ENCODE measurements at regions not wholly inside any gene's neighbourhood (a gene's known extent, or its start where the extent isn't known, plus 50 kb on each side); places are given as distances from the start of the nearest gene placed in this dataset.

DNA sequence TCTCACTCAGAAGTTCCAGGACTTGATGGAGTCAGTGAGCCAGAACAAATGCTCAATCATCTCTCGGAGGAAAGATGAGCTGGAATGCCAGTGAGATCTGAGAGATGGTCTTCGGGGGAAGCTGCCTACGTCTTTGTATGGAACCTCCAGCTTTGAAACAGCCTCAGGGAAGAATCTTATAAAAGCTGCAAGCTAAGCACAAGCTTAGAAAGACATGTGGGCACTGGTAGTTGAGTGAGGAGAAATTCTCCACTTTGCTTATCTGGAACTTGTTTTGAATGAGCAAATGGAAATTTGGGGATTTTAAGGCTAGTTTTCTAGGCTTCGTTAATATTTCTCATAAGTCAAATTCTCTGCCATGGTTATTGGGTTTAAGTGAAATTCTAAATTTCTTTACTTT lies 594.4 kb downstream of the QKI start:
- Histone ChIP-seq H3K27ac (ENCODE audit: low read depth, low read length) (no peak overlapping the region), H3K27me3 (ENCODE audit: control insufficient read depth, insufficient read depth, low read length) (no peaks in the 10 kb centered on the region), H3K9ac (ENCODE audit: low read length) (no peak overlapping the region), H3K9me3 (ENCODE audit: control insufficient read depth, insufficient read depth, low read depth, low read length) (0 out of 2 replicates have a peak, but pooled peaks cover 5% of the 10 kb centered on the region), H3K4me3 (ENCODE audit: low read depth, low read length) (no peak overlapping the region), H3K4me1 (ENCODE audit: control insufficient read depth, insufficient read depth, low read length) (no peaks in the 10 kb centered on the region), H3K36me3 (ENCODE audit: control insufficient read depth, insufficient read depth, low read length) (no peaks in the 10 kb centered on the region)

- H3K9ac ChIP-seq (ENCODE audit: low read length): no peak overlapping the region
- 0 out of 2 replicates have a peak, but pooled peaks cover 5% of the 10 kb centered on the region for H3K9me3 ChIP-seq (ENCODE audit: control insufficient read depth, insufficient read depth, low read depth, low read length)
- H3K4me3 ChIP-seq (ENCODE audit: low read depth, low read length): no peak overlapping the region
- no peaks in the 10 kb centered on the region for H3K4me1 ChIP-seq (ENCODE audit: control insufficient read depth, insufficient read depth, low read length)
- no peak overlapping the region for H3K27ac ChIP-seq (ENCODE audit: low read depth, low read length)
- H3K36me3 ChIP-seq (ENCODE audit: control insufficient read depth, insufficient read depth, low read length): no peaks in the 10 kb centered on the region
- no peaks in the 10 kb centered on the region for H3K27me3 ChIP-seq (ENCODE audit: control insufficient read depth, insufficient read depth, low read length)
These were observed 593.4 kb downstream of the QKI start for GRCh38 chr6:164007881-164008280.

DNA sequence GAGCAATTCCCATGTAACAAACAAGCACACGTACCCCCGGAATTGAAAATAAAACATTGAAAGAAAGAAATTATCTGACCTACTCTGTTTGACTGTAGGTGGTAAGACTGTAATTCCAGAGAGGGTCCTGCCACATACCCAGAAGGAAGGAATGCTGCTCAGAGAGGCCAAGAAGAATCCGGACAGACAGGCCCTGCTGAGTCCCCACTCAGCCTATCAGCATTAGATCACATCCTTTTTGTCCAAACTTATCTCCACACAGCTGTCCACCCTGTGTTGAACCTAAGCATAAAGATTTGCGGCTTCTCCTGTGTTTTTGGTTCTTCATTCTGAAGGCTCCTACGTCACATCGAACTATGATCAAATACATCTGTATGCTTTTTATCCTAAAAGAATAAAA lies 591.9 kb downstream of the QKI start:
- Histone ChIP-seq H3K27me3 (ENCODE audit: control insufficient read depth, insufficient read depth, low read length) (no peaks in the 10 kb centered on the region), H3K9ac (ENCODE audit: low read length) (no peak overlapping the region), H3K4me1 (ENCODE audit: control insufficient read depth, insufficient read depth, low read length) (no peaks in the 10 kb centered on the region), H3K9me3 (ENCODE audit: control insufficient read depth, insufficient read depth, low read depth, low read length) (no peaks in the 10 kb centered on the region), H3K27ac (ENCODE audit: low read depth, low read length) (no peak overlapping the region), H3K4me3 (ENCODE audit: low read depth, low read length) (no peak overlapping the region), H3K36me3 (ENCODE audit: control insufficient read depth, insufficient read depth, low read length) (no peaks in the 10 kb centered on the region)

DNA sequence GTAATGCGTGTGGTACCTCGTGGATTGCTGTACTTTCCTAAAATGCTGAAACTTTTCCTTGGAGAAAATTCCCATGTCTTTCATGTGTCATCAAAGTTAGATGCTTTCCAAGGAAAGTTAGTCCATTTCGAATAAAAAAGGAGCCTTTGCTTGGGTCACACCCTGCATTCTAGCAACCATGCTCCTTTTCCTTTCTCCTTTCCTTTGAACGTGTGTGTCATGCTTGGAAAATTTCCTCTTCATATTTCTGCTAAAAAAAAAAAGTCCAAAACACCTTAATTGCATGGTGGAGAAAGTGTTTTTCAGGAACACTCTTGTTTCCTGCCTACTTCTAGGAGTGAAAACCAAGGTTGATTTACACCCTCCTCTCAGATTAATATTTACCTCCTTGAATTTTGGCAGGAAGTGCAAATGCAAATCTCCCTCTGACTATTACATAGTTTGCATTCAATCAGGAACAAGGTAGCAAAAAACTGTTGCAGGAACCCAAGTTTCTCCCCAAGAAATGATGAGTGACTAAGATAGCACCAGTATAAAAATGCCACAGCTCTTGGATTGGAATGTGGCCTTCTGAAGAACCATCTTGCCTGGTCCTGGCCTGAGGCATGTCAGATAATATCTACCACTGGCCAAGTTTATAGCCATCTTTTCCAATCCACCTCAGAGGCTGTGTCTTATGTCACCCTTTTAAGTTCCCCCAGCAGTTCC lies 590.6 kb downstream of the QKI start:
- Histone ChIP-seq H3K4me1 (ENCODE audit: control insufficient read depth, insufficient read depth, low read length) (no peaks in the 10 kb centered on the region), H3K9me3 (ENCODE audit: control insufficient read depth, insufficient read depth, low read depth, low read length) (no peaks in the 10 kb centered on the region), H3K4me3 (ENCODE audit: low read depth, low read length) (no peak overlapping the region), H3K9ac (ENCODE audit: low read length) (no peak overlapping the region), H3K27me3 (ENCODE audit: control insufficient read depth, insufficient read depth, low read length) (no peaks in the 10 kb centered on the region), H3K36me3 (ENCODE audit: control insufficient read depth, insufficient read depth, low read length) (no peaks in the 10 kb centered on the region), H3K27ac (ENCODE audit: low read depth, low read length) (no peak overlapping the region)

DNA sequence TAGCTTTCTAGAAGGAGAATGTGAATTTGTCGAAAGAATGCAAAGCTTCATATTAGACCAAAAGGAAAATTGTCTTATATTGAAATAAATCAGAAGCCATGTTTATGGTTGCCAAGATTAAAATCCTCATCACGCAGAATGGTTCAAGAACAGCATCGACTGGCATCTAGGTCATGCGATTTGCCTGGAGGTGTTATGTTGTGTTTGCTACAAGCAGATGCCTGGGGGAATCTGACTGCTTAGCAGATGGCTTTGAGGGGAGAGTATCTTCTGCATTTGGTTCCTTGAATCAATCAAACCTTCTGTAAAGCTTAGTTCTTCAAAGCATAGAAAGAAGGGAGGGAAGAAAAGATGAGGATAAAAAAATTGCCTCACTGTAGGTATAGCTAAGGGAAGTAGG lies 585.8 kb downstream of the QKI start:
- Histone ChIP-seq H3K9me3 (ENCODE audit: control insufficient read depth, insufficient read depth, low read depth, low read length) (no peaks in the 10 kb centered on the region), H3K27ac (ENCODE audit: low read depth, low read length) (no peak overlapping the region), H3K4me1 (ENCODE audit: control insufficient read depth, insufficient read depth, low read length) (no peaks in the 10 kb centered on the region)

DNA sequence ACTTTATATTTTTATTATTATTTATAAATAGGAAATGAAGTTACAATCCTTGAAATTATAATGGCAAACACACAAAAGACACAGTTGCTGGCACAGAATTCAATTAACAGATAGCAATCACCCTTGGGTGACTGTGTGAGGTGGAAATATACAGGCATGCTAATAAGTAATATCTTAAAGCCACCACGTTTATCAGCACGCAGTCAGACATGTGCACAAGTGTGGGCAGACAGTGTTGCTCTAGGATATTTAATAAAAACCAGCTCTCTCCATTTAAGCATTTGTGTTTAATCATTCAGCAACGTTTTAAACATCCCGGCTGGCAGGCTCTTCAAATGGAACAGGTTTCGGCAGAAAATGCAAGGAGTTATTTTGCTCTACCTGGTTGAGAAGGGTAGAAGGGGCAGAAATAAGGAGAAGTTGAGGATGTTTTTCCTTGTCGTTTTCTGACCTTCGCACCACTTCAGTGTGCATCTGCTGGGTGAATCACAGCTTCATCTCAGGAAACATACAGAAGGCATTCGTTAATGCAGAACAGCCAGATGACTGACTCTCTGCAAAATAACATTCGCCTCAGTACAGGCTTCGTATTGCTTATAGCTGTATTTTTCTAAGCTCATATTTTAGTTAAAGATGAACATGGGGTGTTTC lies 585.1 kb downstream of the QKI start:
- Histone ChIP-seq H3K9me3 (ENCODE audit: control insufficient read depth, insufficient read depth, low read depth, low read length) (no peaks in the 10 kb centered on the region), H3K27me3 (ENCODE audit: control insufficient read depth, insufficient read depth, low read length) (no peaks in the 10 kb centered on the region), H3K4me3 (ENCODE audit: low read depth, low read length) (no peak overlapping the region), H3K27ac (ENCODE audit: low read depth, low read length) (no peak overlapping the region), H3K9ac (ENCODE audit: low read length) (no peak overlapping the region), H3K4me1 (ENCODE audit: control insufficient read depth, insufficient read depth, low read length) (no peaks in the 10 kb centered on the region), H3K36me3 (ENCODE audit: control insufficient read depth, insufficient read depth, low read length) (no peaks in the 10 kb centered on the region)

More for the DNA sequence above, 585.8 kb downstream of the QKI start:
- H3K36me3 ChIP-seq (ENCODE audit: control insufficient read depth, insufficient read depth, low read length): no peaks in the 10 kb centered on the region
- no peak overlapping the region for H3K4me3 ChIP-seq (ENCODE audit: low read depth, low read length)
- no peak overlapping the region for H3K9ac ChIP-seq (ENCODE audit: low read length)
- H3K27me3 ChIP-seq (ENCODE audit: control insufficient read depth, insufficient read depth, low read length): no peaks in the 10 kb centered on the region

DNA sequence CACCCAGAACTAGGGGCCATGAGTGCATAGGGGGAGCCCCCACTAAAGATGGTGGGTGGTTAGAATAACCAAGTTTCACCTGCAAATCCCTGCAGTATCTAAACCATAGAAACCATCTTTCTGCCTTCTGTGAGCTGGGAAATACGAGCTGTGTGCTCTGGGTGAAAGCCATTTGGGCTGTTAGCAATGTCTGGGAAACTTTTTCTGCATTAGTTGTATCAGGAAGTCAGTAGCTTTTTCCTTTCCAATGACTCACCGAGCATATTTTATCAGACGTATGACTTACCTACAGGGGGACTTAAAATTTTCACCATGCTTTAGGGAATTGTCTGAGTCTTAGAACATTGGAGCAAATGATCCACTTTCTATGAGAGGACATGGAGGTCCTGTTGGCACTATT lies 584.0 kb downstream of the QKI start:
- H3K36me3 ChIP-seq (ENCODE audit: control insufficient read depth, insufficient read depth, low read length): no peaks in the 10 kb centered on the region
- H3K4me1 ChIP-seq (ENCODE audit: control insufficient read depth, insufficient read depth, low read length): no peaks in the 10 kb centered on the region
- no peak overlapping the region for H3K4me3 ChIP-seq (ENCODE audit: low read depth, low read length)
- H3K27me3 ChIP-seq (ENCODE audit: control insufficient read depth, insufficient read depth, low read length): no peaks in the 10 kb centered on the region
- H3K9me3 ChIP-seq (ENCODE audit: control insufficient read depth, insufficient read depth, low read depth, low read length): no peaks in the 10 kb centered on the region
- no peak overlapping the region for H3K9ac ChIP-seq (ENCODE audit: low read length)
- no peak overlapping the region for H3K27ac ChIP-seq (ENCODE audit: low read depth, low read length)

GRCh38 chr6:163996491-163996890 lies 582.0 kb downstream of the QKI start:
- Histone ChIP-seq H3K9me3 (ENCODE audit: control insufficient read depth, insufficient read depth, low read depth, low read length) (no peaks in the 10 kb centered on the region), H3K27ac (ENCODE audit: low read depth, low read length) (no peak overlapping the region), H3K4me1 (ENCODE audit: control insufficient read depth, insufficient read depth, low read length) (no peaks in the 10 kb centered on the region), H3K4me3 (ENCODE audit: low read depth, low read length) (no peak overlapping the region), H3K36me3 (ENCODE audit: control insufficient read depth, insufficient read depth, low read length) (no peaks in the 10 kb centered on the region), H3K9ac (ENCODE audit: low read length) (no peak overlapping the region), H3K27me3 (ENCODE audit: control insufficient read depth, insufficient read depth, low read length) (no peaks in the 10 kb centered on the region)

DNA sequence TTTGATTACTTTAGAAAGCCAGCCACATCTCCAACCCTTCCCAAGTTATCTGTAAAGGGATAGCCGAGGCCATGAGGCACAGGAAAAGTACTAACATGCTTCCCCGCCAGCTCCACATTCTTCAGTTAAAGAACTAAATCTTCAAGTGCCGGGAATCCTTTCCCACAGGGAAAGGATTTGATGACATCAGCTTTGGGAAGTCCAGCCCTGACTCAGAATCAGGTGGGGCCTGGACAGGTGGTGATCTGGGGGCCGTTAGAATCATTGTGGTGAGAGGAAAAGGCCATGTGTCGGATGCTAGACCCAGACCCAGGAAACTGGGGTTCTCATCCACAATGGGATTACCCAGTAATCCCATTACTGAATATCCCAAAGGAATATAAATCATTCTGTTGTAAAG lies 580.0 kb downstream of the QKI start:
- H3K36me3 ChIP-seq (ENCODE audit: control insufficient read depth, insufficient read depth, low read length): no peaks in the 10 kb centered on the region
- H3K4me3 ChIP-seq (ENCODE audit: low read depth, low read length): no peak overlapping the region
- no peak overlapping the region for H3K27ac ChIP-seq (ENCODE audit: low read depth, low read length)
- no peaks in the 10 kb centered on the region for H3K4me1 ChIP-seq (ENCODE audit: control insufficient read depth, insufficient read depth, low read length)
- no peaks in the 10 kb centered on the region for H3K27me3 ChIP-seq (ENCODE audit: control insufficient read depth, insufficient read depth, low read length)
- H3K9me3 ChIP-seq (ENCODE audit: control insufficient read depth, insufficient read depth, low read depth, low read length): no peaks in the 10 kb centered on the region
- H3K9ac ChIP-seq (ENCODE audit: low read length): no peak overlapping the region

DNA sequence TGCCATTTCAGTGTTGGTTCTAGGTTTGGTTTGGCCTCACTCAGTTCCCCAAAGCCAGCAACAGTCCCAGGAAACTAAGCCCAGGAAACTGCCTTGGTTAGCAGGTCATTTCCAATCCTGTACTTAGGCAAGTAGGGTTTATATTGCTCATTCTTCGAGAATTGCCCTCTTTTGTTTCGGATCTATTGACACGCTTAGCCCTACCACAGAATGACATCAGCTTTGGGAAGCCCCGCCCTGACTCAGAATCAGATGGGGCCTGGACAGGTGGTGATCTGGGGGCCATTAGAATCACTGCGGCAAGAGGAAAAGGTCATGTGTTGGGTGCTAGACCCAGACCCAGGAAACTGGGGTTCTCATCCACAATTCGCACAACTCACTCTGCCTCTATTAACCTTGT lies 578.2 kb downstream of the QKI start:
- H3K27me3 ChIP-seq (ENCODE audit: control insufficient read depth, insufficient read depth, low read length): no peaks in the 10 kb centered on the region
- no peaks in the 10 kb centered on the region for H3K9me3 ChIP-seq (ENCODE audit: control insufficient read depth, insufficient read depth, low read depth, low read length)
- H3K27ac ChIP-seq (ENCODE audit: low read depth, low read length): no peak overlapping the region
- no peaks in the 10 kb centered on the region for H3K4me1 ChIP-seq (ENCODE audit: control insufficient read depth, insufficient read depth, low read length)
- no peaks in the 10 kb centered on the region for H3K36me3 ChIP-seq (ENCODE audit: control insufficient read depth, insufficient read depth, low read length)
- H3K9ac ChIP-seq (ENCODE audit: low read length): no peak overlapping the region
- H3K4me3 ChIP-seq (ENCODE audit: low read depth, low read length): no peak overlapping the region

DNA sequence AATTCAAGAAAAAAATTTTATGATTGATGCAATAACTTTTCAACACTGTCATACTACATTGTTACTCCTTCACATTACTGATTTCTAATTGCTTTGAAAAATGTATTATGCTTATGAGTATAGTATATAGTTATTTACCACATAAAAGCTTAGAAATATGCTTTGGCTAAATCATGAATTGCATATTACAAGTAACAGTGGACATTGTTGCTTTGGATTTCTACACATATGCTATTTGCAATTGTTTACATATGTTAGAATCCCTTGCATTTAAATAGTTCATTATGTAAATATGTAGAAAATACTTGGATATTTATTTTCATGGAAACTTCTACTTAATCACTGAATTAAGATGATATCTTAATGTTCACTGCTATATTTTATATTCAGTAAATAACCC lies 577.5 kb downstream of the QKI start:
- Histone ChIP-seq H3K27me3 (ENCODE audit: control insufficient read depth, insufficient read depth, low read length) (no peaks in the 10 kb centered on the region), H3K9ac (ENCODE audit: low read length) (no peak overlapping the region), H3K4me3 (ENCODE audit: low read depth, low read length) (no peak overlapping the region), H3K36me3 (ENCODE audit: control insufficient read depth, insufficient read depth, low read length) (no peaks in the 10 kb centered on the region), H3K27ac (ENCODE audit: low read depth, low read length) (no peak overlapping the region), H3K9me3 (ENCODE audit: control insufficient read depth, insufficient read depth, low read depth, low read length) (no peaks in the 10 kb centered on the region), H3K4me1 (ENCODE audit: control insufficient read depth, insufficient read depth, low read length) (no peaks in the 10 kb centered on the region)
